Tibial nerve (tissue), 4 donors: ENCODE measurements at regions not wholly inside any gene's neighbourhood (a gene's known extent, or its start where the extent isn't known, plus 50 kb on each side); places are given as distances from the start of the nearest gene placed in this dataset.

Source experiments
- EP300 ChIP-seq, 2 donors: sonication (generic); formaldehyde crosslinking; IDR thresholded peaks; one replicate each; pipeline ENCODE4 v1.6.1; 2017; ENCODE audit warnings: antibody characterized with exemption in 2 of 2, mild to moderate bottlenecking in 1 of 2
- POLR2A ChIP-seq, 2 donors: fragments of 450-650 bp; IDR thresholded peaks; one replicate each; pipeline ENCODE4 v1.6.1; 2017; ENCODE audit warnings: antibody characterized with exemption in 2 of 2, mild to moderate bottlenecking in 2 of 2, moderate library complexity in 2 of 2
- TF ChIP-seq, protein P1 (sequence below), 5 experiments: fragments of 200-600 bp in 3 of 5; fragments of 450-650 bp in 2 of 5; sonication (generic) in 3 of 5; IDR thresholded peaks; one replicate each; pipeline ENCODE4 v1.5.1; 2016 to 2019; ENCODE audit warnings: antibody characterized with exemption in 5 of 5, mild to moderate bottlenecking in 3 of 5, moderate library complexity in 2 of 5

GRCh38 chr10:21403256-21404015 lies 122.0 kb downstream of the SKIDA1 start:
- TF ChIP-seq, protein P1, sequence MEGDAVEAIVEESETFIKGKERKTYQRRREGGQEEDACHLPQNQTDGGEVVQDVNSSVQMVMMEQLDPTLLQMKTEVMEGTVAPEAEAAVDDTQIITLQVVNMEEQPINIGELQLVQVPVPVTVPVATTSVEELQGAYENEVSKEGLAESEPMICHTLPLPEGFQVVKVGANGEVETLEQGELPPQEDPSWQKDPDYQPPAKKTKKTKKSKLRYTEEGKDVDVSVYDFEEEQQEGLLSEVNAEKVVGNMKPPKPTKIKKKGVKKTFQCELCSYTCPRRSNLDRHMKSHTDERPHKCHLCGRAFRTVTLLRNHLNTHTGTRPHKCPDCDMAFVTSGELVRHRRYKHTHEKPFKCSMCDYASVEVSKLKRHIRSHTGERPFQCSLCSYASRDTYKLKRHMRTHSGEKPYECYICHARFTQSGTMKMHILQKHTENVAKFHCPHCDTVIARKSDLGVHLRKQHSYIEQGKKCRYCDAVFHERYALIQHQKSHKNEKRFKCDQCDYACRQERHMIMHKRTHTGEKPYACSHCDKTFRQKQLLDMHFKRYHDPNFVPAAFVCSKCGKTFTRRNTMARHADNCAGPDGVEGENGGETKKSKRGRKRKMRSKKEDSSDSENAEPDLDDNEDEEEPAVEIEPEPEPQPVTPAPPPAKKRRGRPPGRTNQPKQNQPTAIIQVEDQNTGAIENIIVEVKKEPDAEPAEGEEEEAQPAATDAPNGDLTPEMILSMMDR (IDR thresholded peaks at IDR 0.05), result no peak
- TF ChIP-seq POLR2A (IDR thresholded peaks at IDR 0.05) (no peak), EP300 (IDR thresholded peaks at IDR 0.05) (no peak)
